A673 (cell line): ENCODE measurements at regions not wholly inside any gene's neighbourhood (a gene's known extent, or its start where the extent isn't known, plus 50 kb on each side); places are given as distances from the start of the nearest gene placed in this dataset.

ENCODE experiments used
- BruUV-seq: library from RNA; stranded (reverse); fragments of 400-500 nt; replicated peaks from 2 replicates; lab custom pipeline; 2021; lab: Mats Ljungman, UMichigan
- CTCF ChIA-PET: fragments of 300-600 bp; sonication (Branson Sonifier 250); formaldehyde crosslinking; loops from one replicate; lab custom pipeline; 2022; ENCODE audit warnings: antibody characterized with exemption; lab: Charles Lee
- POLR2A ChIA-PET: fragments of 300-600 bp; sonication (Branson Sonifier 250); formaldehyde crosslinking; loops from one replicate; lab custom pipeline; 2022; ENCODE audit warnings: antibody characterized with exemption; ENCODE audit not compliant: low non-redundant PET; lab: Charles Lee
- DNase-seq: peaks from one replicate; pipeline ENCODE4 v3.0.0-alpha.2; 2015; ENCODE audit warnings: low spot score
- H3K27ac ChIP-seq: fragments of 200-600 bp; sonication (generic); 2 replicates; pipeline ENCODE4 v1.5.1; 2016; ENCODE audit warnings: mixed run types, low read depth, mild to moderate bottlenecking, mixed read lengths, antibody characterized with exemption, low read length; ENCODE audit not compliant: poor library complexity, severe bottlenecking
- H3K27me3 ChIP-seq: fragments of 200-600 bp; sonication (generic); replicated peaks from 2 replicates; pipeline ENCODE4 v1.6.1; 2017; ENCODE audit warnings: mixed run types, low read depth, mild to moderate bottlenecking, mixed read lengths, antibody characterized with exemption, low read length; ENCODE audit not compliant: insufficient read depth, poor library complexity
- H3K36me3 ChIP-seq: fragments of 200-600 bp; sonication (generic); 2 replicates; pipeline ENCODE4 v1.6.1; 2016; ENCODE audit warnings: mixed run types, mild to moderate bottlenecking, mixed read lengths, antibody characterized with exemption, low read length; ENCODE audit not compliant: insufficient read depth, poor library complexity, severe bottlenecking
- H3K4me1 ChIP-seq: fragments of 200-600 bp; sonication (generic); 2 replicates; pipeline ENCODE4 v1.6.1; 2017; ENCODE audit warnings: mixed run types, mild to moderate bottlenecking, mixed read lengths, antibody characterized with exemption, low read length; ENCODE audit not compliant: insufficient read depth, poor library complexity, severe bottlenecking
- H3K4me3 ChIP-seq: fragments of 200-600 bp; sonication (generic); 2 replicates; pipeline ENCODE4 v1.5.1; 2016; ENCODE audit warnings: low read depth, mixed run types, mild to moderate bottlenecking, mixed read lengths, low read length; ENCODE audit not compliant: poor library complexity, severe bottlenecking
- H3K9me3 ChIP-seq: fragments of 200-600 bp; sonication (generic); 2 replicates; pipeline ENCODE4 v1.6.1; 2016; ENCODE audit warnings: mixed run types, low read depth, mild to moderate bottlenecking, mixed read lengths, antibody characterized with exemption, low read length; ENCODE audit not compliant: poor library complexity, severe bottlenecking
- CTCF ChIP-seq: fragments of 300-800, 200-600 bp; sonication (generic); conservative IDR thresholded peaks from 2 replicates; pipeline ENCODE4 v1.5.1; 2017; ENCODE audit warnings: low read depth, mild to moderate bottlenecking, antibody characterized with exemption, low read length, moderate library complexity, mixed read lengths
- EZH2 ChIP-seq: fragments of 200-600 bp; sonication (generic); IDR thresholded peaks from 2 replicates; pipeline ENCODE4 v1.6.1; 2017; ENCODE audit warnings: borderline replicate concordance, low read depth, mild to moderate bottlenecking, mixed read lengths, antibody characterized with exemption, low read length; ENCODE audit not compliant: poor library complexity, severe bottlenecking
- intact Hi-C: fragments of 100-400 bp; cut with micrococcal nuclease; formaldehyde crosslinking; loops from one replicate; pipeline ENCODE4 v1.10.0; 2022; ENCODE audit not compliant: unreplicated experiment

GRCh38 chr12:13373803-13374202 is 177.3 kb downstream of the EMP1 start:
- no peaks in the 10 kb centered on the region for H3K9me3 ChIP-seq
- intact Hi-C loops, result no loop called here
- POLR2A ChIA-PET, result no interaction called here
- BruUV-seq, result no TSS peak
- H3K4me1 ChIP-seq, result no peaks in the 10 kb centered on the region
- peaks cover 38% of the 10 kb centered on the region for H3K27me3 ChIP-seq
- H3K4me3 ChIP-seq, result no peak overlapping the region
- CTCF ChIA-PET, result no interaction called here
- no peaks in the 10 kb centered on the region for H3K36me3 ChIP-seq
- H3K27ac ChIP-seq, result no peak overlapping the region
- no peak for DNase-seq
- TF ChIP-seq EZH2 (no peak), CTCF (no peak)

- Histone ChIP-seq H3K9me3 (no peaks in the 10 kb centered on the region), H3K27me3 (peaks cover 38% of the 10 kb centered on the region), H3K4me1 (no peaks in the 10 kb centered on the region), H3K27ac (no peak overlapping the region), H3K36me3 (no peaks in the 10 kb centered on the region), H3K4me3 (no peak overlapping the region)
- intact Hi-C loops, result no loop called here
- no peak for DNase-seq
- TF ChIP-seq CTCF (no peak), EZH2 (no peak)
- POLR2A ChIA-PET, result no interaction called here
- BruUV-seq, result no TSS peak
- CTCF ChIA-PET, result no interaction called here
These were observed 176.6 kb downstream of the EMP1 start for GRCh38 chr12:13373131-13373530.

- ChIA-PET CTCF (no interaction called here), POLR2A (no interaction called here)
- BruUV-seq, result no TSS peak
These were observed 175.9 kb downstream of the EMP1 start for GRCh38 chr12:13372386-13372785.

More at GRCh38 chr12:13372386-13372785, 175.9 kb downstream of the EMP1 start:
- Histone ChIP-seq H3K4me3 (no peak overlapping the region), H3K9me3 (no peaks in the 10 kb centered on the region), H3K4me1 (no peaks in the 10 kb centered on the region), H3K27me3 (peaks cover 38% of the 10 kb centered on the region), H3K36me3 (no peaks in the 10 kb centered on the region), H3K27ac (no peak overlapping the region)
- intact Hi-C loops, result no loop called here
- no peak for TF ChIP-seq EZH2
- no peak for TF ChIP-seq CTCF
- DNase-seq, result no peak
